OCI-LY3 (cell line): ENCODE measurements at regions not wholly inside any gene's neighbourhood (a gene's known extent, or its start where the extent isn't known, plus 50 kb on each side); places are given as distances from the start of the nearest gene placed in this dataset.

Experiments
- H2AFZ ChIP-seq: fragments of 200-600, 300-600 bp; shearing (Covaris generic); 2 replicates; pipeline ENCODE4 v1.6.0; 2014; ENCODE audit warnings: antibody characterized with exemption, low read depth, low read length
- H3K27ac ChIP-seq: fragments of 200-600, 300-600 bp; sonication (generic); 2 replicates; pipeline ENCODE4 v1.5.1; 2014; ENCODE audit warnings: mild to moderate bottlenecking, low read length, moderate library complexity, mixed read lengths
- H3K27me3 ChIP-seq: fragments of 200-600, 300-600 bp; sonication (generic); 2 replicates; pipeline ENCODE4 v1.6.1; 2014; ENCODE audit warnings: low read depth, low read length, mixed read lengths
- H3K36me3 ChIP-seq: fragments of 200-600, 300-600 bp; sonication (generic); replicated peaks from 2 replicates; pipeline ENCODE3; 2014; ENCODE audit warnings: low read depth, low read length, mixed read lengths
- H3K4me1 ChIP-seq: fragments of 300-600, 200-600 bp; sonication (generic); 2 replicates; pipeline ENCODE4 v1.6.1; 2014; ENCODE audit warnings: low read length, mixed read lengths
- H3K4me2 ChIP-seq: fragments of 200-600, 300-600 bp; sonication (generic); 2 replicates; pipeline ENCODE4 v1.6.1; 2014; ENCODE audit warnings: low read length, mixed read lengths
- H3K4me3 ChIP-seq: fragments of 300-600, 200-600 bp; sonication (generic); 2 replicates; pipeline ENCODE4 v1.5.1; 2014; ENCODE audit warnings: antibody characterized with exemption, mild to moderate bottlenecking, low read length, moderate library complexity
- H3K79me2 ChIP-seq: fragments of 300-600, 200-600 bp; shearing (Covaris generic); 2 replicates; pipeline ENCODE4 v1.6.1; 2014; ENCODE audit warnings: mild to moderate bottlenecking, low read length, mixed read lengths
- H3K9ac ChIP-seq: fragments of 300-600, 200-600 bp; shearing (Covaris generic); 2 replicates; pipeline ENCODE4 v1.6.0; 2014; ENCODE audit warnings: mild to moderate bottlenecking, low read length, moderate library complexity
- H3K9me3 ChIP-seq: fragments of 200-600, 300-600 bp; shearing (Covaris generic); 2 replicates; pipeline ENCODE4 v1.6.1; 2014; ENCODE audit warnings: low read length, mixed read lengths; ENCODE audit not compliant: insufficient read depth
- H4K20me1 ChIP-seq: fragments of 200-600, 300-600 bp; sonication (generic); 2 replicates; pipeline ENCODE4 v1.6.1; 2016; ENCODE audit warnings: low read length, mixed read lengths; ENCODE audit not compliant: insufficient read depth
- EZH2phosphoT487 ChIP-seq: fragments of 200-600 bp; shearing (Covaris generic); IDR thresholded peaks from 2 replicates; pipeline ENCODE4 v1.6.1; 2018; ENCODE audit warnings: antibody characterized with exemption, mixed run types, low read depth
- TF ChIP-seq, protein P1 (sequence below): fragments of 200-600, 300-600 bp; sonication (generic); IDR thresholded peaks from 2 replicates; pipeline ENCODE4 v1.5.1; 2014; ENCODE audit warnings: antibody characterized with exemption, low read length, low read depth

DNA sequence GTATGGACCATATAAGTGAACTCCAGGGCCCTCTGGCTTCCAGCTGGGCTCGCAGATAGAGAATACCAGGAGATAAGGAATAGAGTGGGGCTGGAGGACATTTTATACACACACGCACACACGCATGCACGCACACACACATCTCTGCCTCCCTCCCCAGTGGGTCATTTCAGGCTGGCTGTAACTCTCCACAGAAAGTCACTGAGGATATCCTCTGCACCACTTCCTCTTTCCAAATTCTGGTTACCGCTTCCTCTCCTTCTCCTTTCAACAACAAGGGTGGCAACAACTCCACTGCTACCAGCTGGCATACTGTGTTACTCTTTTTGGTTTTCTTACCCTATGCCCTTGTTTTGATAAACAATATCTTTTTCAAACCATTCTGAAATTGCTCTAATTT is 280.2 kb downstream of the COL12A1 start:
- Histone ChIP-seq H3K9me3 (no peaks in the 10 kb centered on the region), H3K4me3 (no peak overlapping the region), H3K4me2 (peak overlapping the region; percentile 8), H3K9ac (no peak overlapping the region), H4K20me1 (no peaks in the 10 kb centered on the region), H3K27ac (no peak overlapping the region), H2AFZ (no peak overlapping the region), H3K79me2 (no peaks in the 10 kb centered on the region), H3K36me3 (no peaks in the 10 kb centered on the region), H3K4me1 (peaks cover 6% of the 10 kb centered on the region), H3K27me3 (no peaks in the 10 kb centered on the region)
- no peak for TF ChIP-seq EZH2phosphoT487
- TF ChIP-seq, protein P1, sequence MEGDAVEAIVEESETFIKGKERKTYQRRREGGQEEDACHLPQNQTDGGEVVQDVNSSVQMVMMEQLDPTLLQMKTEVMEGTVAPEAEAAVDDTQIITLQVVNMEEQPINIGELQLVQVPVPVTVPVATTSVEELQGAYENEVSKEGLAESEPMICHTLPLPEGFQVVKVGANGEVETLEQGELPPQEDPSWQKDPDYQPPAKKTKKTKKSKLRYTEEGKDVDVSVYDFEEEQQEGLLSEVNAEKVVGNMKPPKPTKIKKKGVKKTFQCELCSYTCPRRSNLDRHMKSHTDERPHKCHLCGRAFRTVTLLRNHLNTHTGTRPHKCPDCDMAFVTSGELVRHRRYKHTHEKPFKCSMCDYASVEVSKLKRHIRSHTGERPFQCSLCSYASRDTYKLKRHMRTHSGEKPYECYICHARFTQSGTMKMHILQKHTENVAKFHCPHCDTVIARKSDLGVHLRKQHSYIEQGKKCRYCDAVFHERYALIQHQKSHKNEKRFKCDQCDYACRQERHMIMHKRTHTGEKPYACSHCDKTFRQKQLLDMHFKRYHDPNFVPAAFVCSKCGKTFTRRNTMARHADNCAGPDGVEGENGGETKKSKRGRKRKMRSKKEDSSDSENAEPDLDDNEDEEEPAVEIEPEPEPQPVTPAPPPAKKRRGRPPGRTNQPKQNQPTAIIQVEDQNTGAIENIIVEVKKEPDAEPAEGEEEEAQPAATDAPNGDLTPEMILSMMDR = no peak

GRCh38 chr6:74914888-74915287 is 291.0 kb downstream of the COL12A1 start:
- Histone ChIP-seq H3K4me2 (no peak overlapping the region), H3K36me3 (no peaks in the 10 kb centered on the region), H3K27ac (no peak overlapping the region), H3K9me3 (no peaks in the 10 kb centered on the region), H3K9ac (no peak overlapping the region), H4K20me1 (no peaks in the 10 kb centered on the region), H3K79me2 (no peaks in the 10 kb centered on the region), H2AFZ (no peak overlapping the region), H3K27me3 (no peaks in the 10 kb centered on the region), H3K4me1 (no peaks in the 10 kb centered on the region), H3K4me3 (no peak overlapping the region)
- TF ChIP-seq EZH2phosphoT487 = no peak
- TF ChIP-seq, protein P1 = no peak

DNA sequence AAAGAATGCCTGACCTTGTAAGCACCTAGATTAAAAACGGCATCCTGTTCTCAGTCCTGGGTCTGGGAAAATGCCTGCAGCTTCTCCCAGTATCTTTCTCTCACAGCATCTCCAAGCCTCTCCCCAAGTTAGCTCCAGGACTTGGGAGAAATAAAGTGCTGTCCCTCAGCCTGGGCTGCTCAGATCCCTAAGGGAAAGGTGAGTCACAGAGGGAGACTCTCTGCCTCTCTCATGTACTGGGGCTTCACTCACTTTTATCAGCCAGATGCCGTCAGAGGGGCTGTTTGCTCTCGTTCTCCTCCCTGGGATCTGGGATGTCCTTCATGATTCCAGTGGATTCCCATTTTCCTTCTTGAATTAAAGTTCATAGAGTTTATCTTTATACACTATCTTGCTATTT is 293.6 kb downstream of the COL12A1 start:
- H2AFZ ChIP-seq = no peak overlapping the region
- no peaks in the 10 kb centered on the region for H3K79me2 ChIP-seq
- H3K4me3 ChIP-seq = no peak overlapping the region
- no peaks in the 10 kb centered on the region for H4K20me1 ChIP-seq
- H3K4me1 ChIP-seq = no peaks in the 10 kb centered on the region
- H3K9ac ChIP-seq = no peak overlapping the region
- H3K36me3 ChIP-seq = no peaks in the 10 kb centered on the region
- H3K27ac ChIP-seq = no peak overlapping the region
- no peaks in the 10 kb centered on the region for H3K27me3 ChIP-seq
- no peaks in the 10 kb centered on the region for H3K9me3 ChIP-seq
- TF ChIP-seq, protein P1 = no peak
- TF ChIP-seq EZH2phosphoT487 = no peak
- H3K4me2 ChIP-seq = no peak overlapping the region

DNA sequence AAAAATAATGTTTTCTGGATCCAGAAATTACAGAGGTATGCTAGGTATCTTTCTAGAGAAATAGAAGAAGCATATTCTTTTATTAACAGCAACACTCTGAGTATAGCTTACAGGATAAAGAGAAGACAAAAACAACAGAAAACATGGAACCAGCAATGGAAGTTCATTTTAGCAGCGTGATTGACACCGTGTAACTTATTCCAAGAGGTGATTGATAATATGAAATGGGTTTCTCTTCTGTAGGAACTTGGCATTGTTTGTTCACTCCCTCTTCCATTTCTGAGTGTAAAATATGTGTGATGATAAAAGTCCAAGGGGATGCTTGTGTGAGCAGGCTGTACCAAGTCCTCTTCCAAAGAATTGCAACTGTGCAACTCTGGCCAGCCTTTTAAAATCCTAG is 303.0 kb downstream of the COL12A1 start:
- Histone ChIP-seq H3K79me2 (no peaks in the 10 kb centered on the region), H3K9me3 (peaks cover 10% of the 10 kb centered on the region; the same call in 1 of the 2 replicates), H3K4me2 (no peak overlapping the region), H3K27ac (no peak overlapping the region), H3K9ac (no peak overlapping the region), H4K20me1 (no peaks in the 10 kb centered on the region), H3K4me1 (no peaks in the 10 kb centered on the region), H3K36me3 (no peaks in the 10 kb centered on the region), H3K4me3 (no peak overlapping the region), H3K27me3 (no peaks in the 10 kb centered on the region), H2AFZ (no peak overlapping the region)
- no peak for TF ChIP-seq EZH2phosphoT487
- TF ChIP-seq, protein P1 = no peak
